ENCODE measurements at regions not wholly inside any gene's neighbourhood (a gene's known extent, or its start where the extent isn't known, plus 50 kb on each side); places are given as distances from the start of the nearest gene placed in this dataset.

- no peak for DNase-seq (ENCODE audit: low spot score)
- no peak for TF ChIP-seq CTCF (IDR thresholded peaks at IDR 0.05)
- no peak for ATAC-seq (ENCODE audit: low FRiP score)
Observed at GRCh38 chr2:194559523-194559922, 1097.5 kb upstream of the SLC39A10 start.

- no peak for ATAC-seq (ENCODE audit: low FRiP score)
- TF ChIP-seq CTCF (IDR thresholded peaks at IDR 0.05): no peak
- no peak for DNase-seq (ENCODE audit: low spot score)
Observed at GRCh38 chr2:194557993-194558392, 1099.0 kb upstream of the SLC39A10 start.

- DNase-seq (ENCODE audit: low spot score): no peak
- ATAC-seq (ENCODE audit: low FRiP score): no peak
- no peak for TF ChIP-seq CTCF (IDR thresholded peaks at IDR 0.05)
Observed at GRCh38 chr2:194556629-194557028, 1100.4 kb upstream of the SLC39A10 start.

- TF ChIP-seq CTCF (IDR thresholded peaks at IDR 0.05): no peak
- no peak for ATAC-seq (ENCODE audit: low FRiP score)
- DNase-seq (ENCODE audit: low spot score): no peak
Observed at GRCh38 chr2:194553980-194554379, 1103.0 kb upstream of the SLC39A10 start.

GRCh38 chr2:194550702-194551101 lies 1106.3 kb upstream of the SLC39A10 start:
- ATAC-seq (ENCODE audit: low FRiP score) (no peak), DNase-seq (ENCODE audit: low spot score) (no peak)
- no peak for TF ChIP-seq CTCF (IDR thresholded peaks at IDR 0.05)

- TF ChIP-seq CTCF (IDR thresholded peaks at IDR 0.05): no peak
- DNase-seq (ENCODE audit: low spot score) (no peak), ATAC-seq (ENCODE audit: low FRiP score) (no peak)
Observed at GRCh38 chr2:194549387-194549786, 1107.6 kb upstream of the SLC39A10 start.

- ATAC-seq (ENCODE audit: low FRiP score) (no peak), DNase-seq (ENCODE audit: low spot score) (no peak)
- TF ChIP-seq CTCF (IDR thresholded peaks at IDR 0.05): no peak
Observed at GRCh38 chr2:194545978-194546377, 1111.0 kb upstream of the SLC39A10 start.

Data from omental fat pad (tissue), 3 donors.